ENCODE measurements at regions not wholly inside any gene's neighbourhood (a gene's known extent, or its start where the extent isn't known, plus 50 kb on each side); places are given as distances from the start of the nearest gene placed in this dataset.
"Not testable (repeated sequence)": the region's sequence is repeated elsewhere in the genome, so short reads cannot be mapped to it uniquely, and the experiment has no call there.

GRCh38 chr13:38463048-38463447 lies 113.4 kb downstream of the UFM1 start:
- no peak for TF ChIP-seq CTCF (IDR thresholded peaks at IDR 0.05)
- no peak for TF ChIP-seq POLR2A (IDR thresholded peaks at IDR 0.05)
- H3K27ac ChIP-seq = no peak overlapping the region
- no peak for DNase-seq
- H3K27me3 ChIP-seq = no peaks in the 10 kb centered on the region
- H3K4me1 ChIP-seq (replicated peaks in 1 of 2) = no peaks in the 10 kb centered on the region
- no peaks in the 10 kb centered on the region for H3K9me3 ChIP-seq (replicated peaks in 1 of 3)
- no peaks in the 10 kb centered on the region for H3K36me3 ChIP-seq (replicated peaks in 1 of 2)
- no peak overlapping the region for H3K4me3 ChIP-seq
- WGBS, 4 donors = 65 to 77% (median 70%) methylated on average over 3 of the region's 3 CpGs
- intact Hi-C loops (cut with DNase I) = no loop called here

GRCh38 chr13:38472411-38472810 lies 122.8 kb downstream of the UFM1 start:
- H3K27me3 ChIP-seq; H3K36me3 ChIP-seq (replicated peaks in 1 of 2); H3K9me3 ChIP-seq (replicated peaks in 1 of 3); H3K4me3 ChIP-seq; DNase-seq; H3K27ac ChIP-seq; H3K4me1 ChIP-seq (replicated peaks in 1 of 2); intact Hi-C loops (cut with DNase I): not testable (repeated sequence)
- WGBS, 4 donors = 90 to 91% (median 91%) methylated on average over 29 to 34 of the region's 34 CpGs; no CpG with 5 or more reads in 1 of the 4 donors

- 71 to 80% (median 77%) methylated on average over 5 of the region's 5 CpGs for WGBS, 4 donors
- Histone ChIP-seq H3K27me3 (no peaks in the 10 kb centered on the region), H3K9me3 (replicated peaks in 1 of 3) (no peaks in the 10 kb centered on the region), H3K4me1 (replicated peaks in 1 of 2) (no peaks in the 10 kb centered on the region), H3K4me3 (no peak overlapping the region), H3K27ac (no peak overlapping the region), H3K36me3 (replicated peaks in 1 of 2) (no peaks in the 10 kb centered on the region)
- TF ChIP-seq POLR2A (IDR thresholded peaks at IDR 0.05) (no peak), CTCF (IDR thresholded peaks at IDR 0.05) (no peak)
- no peak for DNase-seq
- intact Hi-C loops (cut with DNase I) = no loop called here
These were observed 123.7 kb downstream of the UFM1 start for GRCh38 chr13:38473305-38473704.

GRCh38 chr13:38477676-38478075 lies 128.0 kb downstream of the UFM1 start:
- DNase-seq = no peak
- intact Hi-C loops (cut with DNase I) = no loop called here
- H3K36me3 ChIP-seq (replicated peaks in 1 of 2) = no peaks in the 10 kb centered on the region
- no peak overlapping the region for H3K4me3 ChIP-seq
- H3K4me1 ChIP-seq (replicated peaks in 1 of 2) = no peaks in the 10 kb centered on the region
- H3K27ac ChIP-seq = no peak overlapping the region
- H3K9me3 ChIP-seq (replicated peaks in 1 of 3) = no peaks in the 10 kb centered on the region
- WGBS, 4 donors = 68 to 88% (median 73%) methylated on average over 2 of the region's 2 CpGs
- no peaks in the 10 kb centered on the region for H3K27me3 ChIP-seq
- TF ChIP-seq POLR2A (IDR thresholded peaks at IDR 0.05) (no peak), CTCF (IDR thresholded peaks at IDR 0.05) (no peak)

- no peak overlapping the region for H3K4me3 ChIP-seq
- no peaks in the 10 kb centered on the region for H3K36me3 ChIP-seq (replicated peaks in 1 of 2)
- DNase-seq = no peak
- TF ChIP-seq CTCF (IDR thresholded peaks at IDR 0.05) = no peak
- no peak for TF ChIP-seq POLR2A (IDR thresholded peaks at IDR 0.05)
- intact Hi-C loops (cut with DNase I) = no loop called here
- no peaks in the 10 kb centered on the region for H3K9me3 ChIP-seq (replicated peaks in 1 of 3)
- 77 to 81% (median 80%) methylated on average over 1 of the region's 1 CpG; no CpG with 5 or more reads in 1 of the 4 donors for WGBS, 4 donors
- no peaks in the 10 kb centered on the region for H3K27me3 ChIP-seq
- no peaks in the 10 kb centered on the region for H3K4me1 ChIP-seq (replicated peaks in 1 of 2)
- no peak overlapping the region for H3K27ac ChIP-seq
These were observed 134.0 kb downstream of the UFM1 start for GRCh38 chr13:38483623-38484022.

Data from adrenal gland (tissue), 9 donors.